ENCODE measurements at regions not wholly inside any gene's neighbourhood (a gene's known extent, or its start where the extent isn't known, plus 50 kb on each side); places are given as distances from the start of the nearest gene placed in this dataset.

GRCh38 chr11:15495462-15495861 is 380.7 kb downstream of the INSC start:
- TF ChIP-seq CTCF (conservative IDR thresholded peaks at IDR 0.05; ENCODE audit: low read depth, low read length) = no peak
- TF ChIP-seq EZH2 (IDR thresholded peaks at IDR 0.05; ENCODE audit: low read length, unreplicated experiment) = no peak
- TF ChIP-seq EZH2phosphoT487 (IDR thresholded peaks at IDR 0.05; ENCODE audit: borderline replicate concordance, low read length) = no peak
